ENCODE measurements at regions not wholly inside any gene's neighbourhood (a gene's known extent, or its start where the extent isn't known, plus 50 kb on each side); places are given as distances from the start of the nearest gene placed in this dataset.

GRCh38 chr4:126777649-126778048, 855.1 kb upstream of the INTU start:
- no peak for TF ChIP-seq EZH2 (IDR thresholded peaks at IDR 0.05; ENCODE audit: borderline replicate concordance, low read depth, low read length, severe bottlenecking)
- no peak for TF ChIP-seq CTCF (IDR thresholded peaks at IDR 0.05; ENCODE audit: borderline replicate concordance, extremely low read depth, low read length, poor library complexity, severe bottlenecking)
